ENCODE measurements at regions not wholly inside any gene's neighbourhood (a gene's known extent, or its start where the extent isn't known, plus 50 kb on each side); places are given as distances from the start of the nearest gene placed in this dataset.

DNA sequence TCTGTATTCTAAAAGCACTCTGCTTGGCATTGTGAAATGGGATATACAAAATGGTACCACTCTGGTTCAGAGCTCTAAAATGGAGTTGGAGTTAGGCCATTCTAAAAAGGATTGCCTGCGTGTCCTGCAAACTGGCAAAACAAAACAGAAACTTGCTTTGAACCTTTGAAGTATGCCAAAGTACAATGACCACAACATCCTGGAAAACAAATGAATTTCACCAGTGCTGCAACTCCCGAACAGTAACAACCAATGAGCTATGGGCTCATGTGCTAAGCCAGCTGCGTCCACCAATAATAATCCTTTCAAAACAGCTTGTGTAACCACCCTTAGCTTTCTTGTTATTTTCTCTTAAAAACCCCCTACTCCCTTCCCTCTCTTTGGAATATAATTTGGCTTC lies 88.4 kb upstream of the CXCL14 start:
- H3K36me3 ChIP-seq (ENCODE audit: control insufficient read depth, insufficient read depth, low read length) = no peaks in the 10 kb centered on the region
- H2AFZ ChIP-seq = no peak overlapping the region
- H3K27ac ChIP-seq = no peak overlapping the region
- no peak overlapping the region for H3K4me3 ChIP-seq (ENCODE audit: low read depth, low read length)
- no peaks in the 10 kb centered on the region for H3K79me2 ChIP-seq
- no peak overlapping the region for H3K9ac ChIP-seq
- H3K4me1 ChIP-seq = no peaks in the 10 kb centered on the region
- TF ChIP-seq, protein P1, sequence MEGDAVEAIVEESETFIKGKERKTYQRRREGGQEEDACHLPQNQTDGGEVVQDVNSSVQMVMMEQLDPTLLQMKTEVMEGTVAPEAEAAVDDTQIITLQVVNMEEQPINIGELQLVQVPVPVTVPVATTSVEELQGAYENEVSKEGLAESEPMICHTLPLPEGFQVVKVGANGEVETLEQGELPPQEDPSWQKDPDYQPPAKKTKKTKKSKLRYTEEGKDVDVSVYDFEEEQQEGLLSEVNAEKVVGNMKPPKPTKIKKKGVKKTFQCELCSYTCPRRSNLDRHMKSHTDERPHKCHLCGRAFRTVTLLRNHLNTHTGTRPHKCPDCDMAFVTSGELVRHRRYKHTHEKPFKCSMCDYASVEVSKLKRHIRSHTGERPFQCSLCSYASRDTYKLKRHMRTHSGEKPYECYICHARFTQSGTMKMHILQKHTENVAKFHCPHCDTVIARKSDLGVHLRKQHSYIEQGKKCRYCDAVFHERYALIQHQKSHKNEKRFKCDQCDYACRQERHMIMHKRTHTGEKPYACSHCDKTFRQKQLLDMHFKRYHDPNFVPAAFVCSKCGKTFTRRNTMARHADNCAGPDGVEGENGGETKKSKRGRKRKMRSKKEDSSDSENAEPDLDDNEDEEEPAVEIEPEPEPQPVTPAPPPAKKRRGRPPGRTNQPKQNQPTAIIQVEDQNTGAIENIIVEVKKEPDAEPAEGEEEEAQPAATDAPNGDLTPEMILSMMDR (IDR thresholded peaks at IDR 0.05) = no peak
- no peaks in the 10 kb centered on the region for H3K9me3 ChIP-seq (ENCODE audit: control insufficient read depth, low read length)
- H3K27me3 ChIP-seq (ENCODE audit: control insufficient read depth, insufficient read depth, low read length) = no peaks in the 10 kb centered on the region
- no peak overlapping the region for H3K4me2 ChIP-seq (ENCODE audit: low read length)

DNA sequence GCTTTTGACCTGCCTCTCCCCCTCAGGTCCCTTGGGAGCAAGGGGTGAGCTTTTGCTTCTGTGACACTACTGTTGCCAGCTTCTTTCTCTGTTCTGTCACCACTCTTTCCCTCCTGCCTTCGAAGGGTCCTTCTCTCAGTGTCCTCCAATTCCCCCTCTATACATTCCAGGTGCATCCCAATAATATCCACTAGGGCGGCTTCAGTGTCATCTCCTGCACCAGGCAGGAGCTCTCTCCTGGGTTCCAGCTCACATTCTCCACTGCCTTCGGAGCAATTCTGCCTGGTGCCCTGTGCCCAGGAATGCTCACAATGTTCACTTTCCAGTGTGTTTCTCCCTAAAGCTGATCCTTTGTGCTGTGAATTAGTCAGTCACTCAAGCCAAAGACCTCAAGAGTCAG lies 83.9 kb upstream of the CXCL14 start:
- H3K9me3 ChIP-seq (ENCODE audit: control insufficient read depth, low read length) = no peaks in the 10 kb centered on the region
- H3K9ac ChIP-seq = no peak overlapping the region
- H3K79me2 ChIP-seq = no peaks in the 10 kb centered on the region
- no peaks in the 10 kb centered on the region for H3K27me3 ChIP-seq (ENCODE audit: control insufficient read depth, insufficient read depth, low read length)
- H3K4me1 ChIP-seq = no peaks in the 10 kb centered on the region
- no peak overlapping the region for H3K4me3 ChIP-seq (ENCODE audit: low read depth, low read length)
- H3K27ac ChIP-seq = no peak overlapping the region
- H3K36me3 ChIP-seq (ENCODE audit: control insufficient read depth, insufficient read depth, low read length) = no peaks in the 10 kb centered on the region
- TF ChIP-seq, protein P1 (IDR thresholded peaks at IDR 0.05) = no peak
- no peak overlapping the region for H3K4me2 ChIP-seq (ENCODE audit: low read length)
- H2AFZ ChIP-seq = no peak overlapping the region

DNA sequence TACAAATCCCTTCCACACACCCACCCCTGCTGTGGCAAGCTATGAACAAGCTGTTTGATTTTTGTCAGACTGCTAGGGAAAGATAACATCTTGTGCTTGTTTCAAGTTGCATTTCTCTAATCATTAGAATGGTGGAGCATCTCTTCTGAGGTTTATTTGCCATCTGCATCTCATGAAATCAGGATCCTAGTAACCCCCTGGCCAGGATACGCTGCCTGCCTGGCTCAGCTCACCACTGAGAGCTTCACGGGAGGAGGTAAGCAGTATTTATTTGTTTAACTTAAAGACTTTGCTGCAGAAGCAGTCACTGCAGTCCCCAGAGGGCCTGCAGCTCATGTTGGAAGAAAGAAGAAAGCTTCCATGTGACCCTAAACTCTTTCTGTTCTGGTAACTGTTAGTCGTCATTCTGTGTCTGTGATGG lies 83.3 kb upstream of the CXCL14 start:
- no peak overlapping the region for H3K9ac ChIP-seq
- H3K4me1 ChIP-seq = no peaks in the 10 kb centered on the region
- no peaks in the 10 kb centered on the region for H3K36me3 ChIP-seq (ENCODE audit: control insufficient read depth, insufficient read depth, low read length)
- no peaks in the 10 kb centered on the region for H3K9me3 ChIP-seq (ENCODE audit: control insufficient read depth, low read length)
- TF ChIP-seq, protein P1 (IDR thresholded peaks at IDR 0.05) = no peak
- no peak overlapping the region for H3K27ac ChIP-seq
- no peak overlapping the region for H3K4me3 ChIP-seq (ENCODE audit: low read depth, low read length)
- no peaks in the 10 kb centered on the region for H3K79me2 ChIP-seq
- H3K27me3 ChIP-seq (ENCODE audit: control insufficient read depth, insufficient read depth, low read length) = no peaks in the 10 kb centered on the region
- H2AFZ ChIP-seq = no peak overlapping the region
- no peak overlapping the region for H3K4me2 ChIP-seq (ENCODE audit: low read length)

DNA sequence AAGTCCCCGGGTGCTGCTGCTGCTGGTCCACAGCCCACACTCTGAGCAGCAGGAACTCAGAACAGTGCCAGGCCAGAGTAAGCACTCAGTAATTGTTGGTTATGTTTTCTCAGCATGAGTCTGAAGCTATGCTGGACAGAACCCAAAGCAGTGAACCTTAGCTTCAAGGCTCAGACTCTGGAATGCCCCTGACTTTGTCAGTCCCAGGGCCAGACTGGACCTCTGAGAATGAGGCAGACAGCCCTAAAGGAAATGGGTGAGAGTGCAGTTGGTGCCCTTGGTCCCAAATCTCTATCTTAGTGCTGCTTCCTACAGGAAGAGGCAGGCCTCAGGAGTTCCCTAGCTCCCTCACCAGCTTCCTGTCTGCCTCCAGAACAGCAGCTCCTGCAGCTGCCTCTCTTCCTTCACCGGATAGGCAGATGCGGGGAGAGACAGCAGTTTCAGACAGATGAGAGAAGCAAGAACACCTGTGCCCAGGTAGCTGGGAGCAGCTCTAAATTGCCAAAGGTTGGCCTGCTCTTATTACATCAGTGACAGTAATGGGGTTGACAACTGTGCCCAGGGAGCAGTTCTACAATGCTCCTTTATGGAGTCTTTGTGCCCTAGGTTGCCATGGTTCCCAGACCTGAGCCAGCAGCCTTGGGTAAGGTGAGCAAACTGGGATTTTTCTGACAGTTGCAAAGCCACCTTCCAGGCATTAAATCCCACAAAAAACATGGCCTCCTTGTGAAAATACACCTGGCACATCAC lies 82.2 kb upstream of the CXCL14 start:
- H3K4me1 ChIP-seq = no peaks in the 10 kb centered on the region
- H3K79me2 ChIP-seq = no peaks in the 10 kb centered on the region
- no peak overlapping the region for H3K9ac ChIP-seq
- no peaks in the 10 kb centered on the region for H3K36me3 ChIP-seq (ENCODE audit: control insufficient read depth, insufficient read depth, low read length)
- H3K4me3 ChIP-seq (ENCODE audit: low read depth, low read length) = no peak overlapping the region
- H3K27ac ChIP-seq = no peak overlapping the region
- H3K9me3 ChIP-seq (ENCODE audit: control insufficient read depth, low read length) = no peaks in the 10 kb centered on the region
- H3K27me3 ChIP-seq (ENCODE audit: control insufficient read depth, insufficient read depth, low read length) = no peaks in the 10 kb centered on the region
- TF ChIP-seq, protein P1 (IDR thresholded peaks at IDR 0.05) = no peak
- no peak overlapping the region for H2AFZ ChIP-seq
- H3K4me2 ChIP-seq (ENCODE audit: low read length) = no peak overlapping the region

Data from parathyroid adenoma (tissue), 2 donors.